AG10803 (cell line): ENCODE measurements at regions not wholly inside any gene's neighbourhood (a gene's known extent, or its start where the extent isn't known, plus 50 kb on each side); places are given as distances from the start of the nearest gene placed in this dataset.

Source experiments
- DNase-seq: peaks from one replicate; pipeline ENCODE4 v3.0.0; 2010; ENCODE audit warnings: low read depth
- H3K4me3 ChIP-seq: 2 replicates; pipeline ENCODE4 v1.5.1; 2011; ENCODE audit warnings: mild to moderate bottlenecking, low read length, control low read depth
- TF ChIP-seq, protein P1 (sequence below): conservative IDR thresholded peaks from 2 replicates; pipeline ENCODE4 v1.5.1; 2011; ENCODE audit warnings: mild to moderate bottlenecking, low read length, control low read depth, inconsistent platforms

DNA sequence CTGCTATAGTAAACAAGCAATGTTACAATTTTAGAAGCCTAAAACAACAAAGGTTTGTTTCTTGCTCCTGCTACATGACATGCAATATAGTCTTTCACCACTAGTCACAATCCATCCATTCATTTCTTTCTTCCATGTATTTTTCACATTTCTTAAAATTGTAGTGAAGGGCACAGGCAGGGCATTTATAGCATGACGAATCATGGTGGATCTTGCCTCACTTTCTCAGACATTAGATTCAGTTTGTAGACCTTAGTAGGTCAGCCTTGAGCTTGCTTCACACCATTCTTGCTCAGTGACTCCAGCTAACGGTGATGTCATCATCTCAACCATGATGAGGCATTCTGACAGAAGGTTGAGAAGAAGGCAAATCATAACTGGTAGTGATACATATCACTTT is 546.8 kb downstream of the TBL1XR1 start:
- H3K4me3 ChIP-seq = no peak overlapping the region
- DNase-seq = peak; percentile 21
- TF ChIP-seq, protein P1, sequence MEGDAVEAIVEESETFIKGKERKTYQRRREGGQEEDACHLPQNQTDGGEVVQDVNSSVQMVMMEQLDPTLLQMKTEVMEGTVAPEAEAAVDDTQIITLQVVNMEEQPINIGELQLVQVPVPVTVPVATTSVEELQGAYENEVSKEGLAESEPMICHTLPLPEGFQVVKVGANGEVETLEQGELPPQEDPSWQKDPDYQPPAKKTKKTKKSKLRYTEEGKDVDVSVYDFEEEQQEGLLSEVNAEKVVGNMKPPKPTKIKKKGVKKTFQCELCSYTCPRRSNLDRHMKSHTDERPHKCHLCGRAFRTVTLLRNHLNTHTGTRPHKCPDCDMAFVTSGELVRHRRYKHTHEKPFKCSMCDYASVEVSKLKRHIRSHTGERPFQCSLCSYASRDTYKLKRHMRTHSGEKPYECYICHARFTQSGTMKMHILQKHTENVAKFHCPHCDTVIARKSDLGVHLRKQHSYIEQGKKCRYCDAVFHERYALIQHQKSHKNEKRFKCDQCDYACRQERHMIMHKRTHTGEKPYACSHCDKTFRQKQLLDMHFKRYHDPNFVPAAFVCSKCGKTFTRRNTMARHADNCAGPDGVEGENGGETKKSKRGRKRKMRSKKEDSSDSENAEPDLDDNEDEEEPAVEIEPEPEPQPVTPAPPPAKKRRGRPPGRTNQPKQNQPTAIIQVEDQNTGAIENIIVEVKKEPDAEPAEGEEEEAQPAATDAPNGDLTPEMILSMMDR = peak; percentile 26

- TF ChIP-seq, protein P1 = no peak
- no peak for DNase-seq
These were observed 549.3 kb downstream of the TBL1XR1 start for GRCh38 chr3:176647987-176648386.

GRCh38 chr3:176633511-176633910 is 563.8 kb downstream of the TBL1XR1 start:
- TF ChIP-seq, protein P1 = no peak
- no peak overlapping the region for H3K4me3 ChIP-seq
- no peak for DNase-seq

More at GRCh38 chr3:176647987-176648386, 549.3 kb downstream of the TBL1XR1 start:
- no peak overlapping the region for H3K4me3 ChIP-seq

DNA sequence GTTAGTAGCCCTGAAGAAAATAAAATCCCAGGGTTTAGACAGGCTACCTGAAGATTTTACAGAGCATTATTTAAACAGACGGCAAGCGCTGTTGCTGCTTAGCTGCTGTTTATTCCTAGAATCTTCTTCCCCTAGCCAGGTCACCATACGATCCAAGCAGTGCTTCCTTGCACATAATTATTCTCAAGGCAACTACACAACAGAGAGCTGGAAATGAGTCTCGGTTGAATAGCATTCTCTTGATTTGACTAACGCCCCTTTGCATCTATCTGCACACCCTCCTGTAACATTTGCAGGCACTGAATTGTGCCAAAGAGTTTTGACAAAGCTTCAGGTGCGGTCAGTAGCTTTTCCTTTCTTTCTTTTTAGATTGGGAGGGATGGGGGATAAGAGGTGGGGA is 564.4 kb downstream of the TBL1XR1 start:
- TF ChIP-seq, protein P1 = no peak
- DNase-seq = no peak

GRCh38 chr3:176631165-176631564 is 566.1 kb downstream of the TBL1XR1 start:
- TF ChIP-seq, protein P1 = no peak
- no peak for DNase-seq
- no peak overlapping the region for H3K4me3 ChIP-seq

More for the DNA sequence above, 564.4 kb downstream of the TBL1XR1 start:
- no peak overlapping the region for H3K4me3 ChIP-seq

- TF ChIP-seq, protein P1 = no peak
- no peak overlapping the region for H3K4me3 ChIP-seq
- no peak for DNase-seq
These were observed 569.1 kb downstream of the TBL1XR1 start for GRCh38 chr3:176628101-176628639.

DNA sequence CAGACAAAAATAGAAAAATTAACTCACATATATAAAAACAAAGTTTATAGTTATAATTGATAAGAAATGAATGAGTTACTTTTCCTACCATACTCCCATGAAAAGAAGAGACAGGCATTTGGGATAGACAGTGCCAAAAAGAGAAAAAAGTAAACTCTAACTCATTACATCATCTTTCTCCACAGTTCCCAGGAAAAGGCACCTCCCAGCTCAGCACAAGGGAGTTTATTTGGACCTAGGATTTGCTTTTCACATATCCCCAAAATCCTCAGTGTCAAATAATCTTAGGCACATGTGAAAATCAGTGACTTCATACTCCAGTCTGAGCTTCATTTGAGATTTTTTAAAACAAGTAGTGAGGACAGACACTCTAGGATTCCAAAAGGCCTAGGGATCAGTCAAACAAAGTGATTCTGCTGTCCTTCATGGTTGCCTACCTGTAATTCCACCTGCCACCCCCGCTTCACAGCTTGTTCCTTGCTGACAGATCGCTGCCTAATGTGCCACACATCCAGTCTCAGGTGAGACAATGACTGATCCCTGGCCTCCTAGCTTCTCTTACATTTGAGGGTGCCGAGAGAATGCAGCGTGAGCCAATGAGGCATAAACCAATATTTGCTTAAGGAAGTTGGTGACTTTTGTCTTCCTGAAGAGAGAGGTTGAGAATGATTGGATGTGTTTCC is 573.7 kb downstream of the TBL1XR1 start:
- H3K4me3 ChIP-seq = no peak overlapping the region
- no peak for DNase-seq
- TF ChIP-seq, protein P1 = no peak
